Nephron progenitor cell (in vitro differentiated cells): ENCODE measurements at regions not wholly inside any gene's neighbourhood (a gene's known extent, or its start where the extent isn't known, plus 50 kb on each side); places are given as distances from the start of the nearest gene placed in this dataset.

Experiments used
- DNase-seq: peaks from one replicate; pipeline ENCODE4 v3.0.0; 2021
- H3K27ac Mint-ChIP-seq: 2 replicates; pipeline ENCODE4 v1.8.0; 2021; ENCODE audit warnings: mild to moderate bottlenecking, moderate library complexity, mixed read lengths
- H3K27me3 Mint-ChIP-seq: 2 replicates; pipeline ENCODE4 v1.8.0; 2021; ENCODE audit warnings: mild to moderate bottlenecking, low read depth, mixed read lengths; ENCODE audit not compliant: poor library complexity
- H3K36me3 Mint-ChIP-seq: 2 replicates; pipeline ENCODE4 v1.8.0; 2021; ENCODE audit warnings: low read depth, mixed read lengths
- H3K4me1 Mint-ChIP-seq: 2 replicates; pipeline ENCODE4 v1.8.0; 2021; ENCODE audit warnings: mixed read lengths
- H3K4me3 Mint-ChIP-seq: 2 replicates; pipeline ENCODE4 v1.8.0; 2021; ENCODE audit warnings: mild to moderate bottlenecking, moderate library complexity, mixed read lengths
- H3K9me3 Mint-ChIP-seq: 2 replicates; pipeline ENCODE4 v1.8.0; 2021; ENCODE audit warnings: mild to moderate bottlenecking, moderate library complexity, mixed read lengths
- CTCF ChIP-seq: fragments of 200-600 bp; sonication (generic); IDR thresholded peaks from 2 replicates; pipeline ENCODE4 v1.5.0; 2021; ENCODE audit warnings: antibody characterized with exemption

DNA sequence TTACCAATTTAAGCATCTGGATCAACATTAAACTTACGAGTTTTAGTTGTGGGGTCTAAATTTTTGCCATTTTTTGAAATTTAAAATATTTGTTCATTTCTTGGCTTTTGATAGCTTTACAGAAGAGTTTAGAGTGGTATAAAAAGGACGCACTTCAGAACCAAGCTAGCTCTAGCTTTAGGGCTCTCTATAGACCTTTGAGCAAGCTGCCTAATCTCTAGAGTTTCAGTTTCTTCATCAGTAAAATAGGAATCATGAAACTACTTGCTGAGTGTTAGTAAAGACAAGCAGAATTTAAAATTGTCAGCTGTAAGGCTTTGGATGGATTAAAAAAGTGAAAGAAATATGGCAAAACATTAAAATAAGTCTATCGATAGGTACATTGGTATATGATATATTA is 266.5 kb downstream of the IPMK start:
- Mint-ChIP-seq H3K27ac (no peak overlapping the region), H3K9me3 (no peaks in the 10 kb centered on the region), H3K27me3 (no peaks in the 10 kb centered on the region), H3K36me3 (no peaks in the 10 kb centered on the region), H3K4me1 (no peaks in the 10 kb centered on the region), H3K4me3 (no peak overlapping the region)
- no peak for DNase-seq
- no peak for TF ChIP-seq CTCF

- H3K4me3 Mint-ChIP-seq: no peak overlapping the region
- H3K27ac Mint-ChIP-seq: no peak overlapping the region
- H3K9me3 Mint-ChIP-seq: no peaks in the 10 kb centered on the region
- no peaks in the 10 kb centered on the region for H3K4me1 Mint-ChIP-seq
- no peak for DNase-seq
- no peak for TF ChIP-seq CTCF
- H3K36me3 Mint-ChIP-seq: no peaks in the 10 kb centered on the region
- no peaks in the 10 kb centered on the region for H3K27me3 Mint-ChIP-seq
Observed at GRCh38 chr10:57996536-57996935, 271.2 kb downstream of the IPMK start.

- Mint-ChIP-seq H3K36me3 (no peaks in the 10 kb centered on the region), H3K9me3 (no peaks in the 10 kb centered on the region), H3K4me3 (no peak overlapping the region), H3K27me3 (no peaks in the 10 kb centered on the region), H3K27ac (no peak overlapping the region), H3K4me1 (no peaks in the 10 kb centered on the region)
- no peak for TF ChIP-seq CTCF
- DNase-seq: no peak
Observed at GRCh38 chr10:57993302-57993701, 274.4 kb downstream of the IPMK start.

GRCh38 chr10:57992321-57993077 is 275.2 kb downstream of the IPMK start:
- Mint-ChIP-seq H3K4me1 (no peaks in the 10 kb centered on the region), H3K4me3 (no peak overlapping the region), H3K27me3 (no peaks in the 10 kb centered on the region), H3K27ac (no peak overlapping the region), H3K9me3 (no peaks in the 10 kb centered on the region), H3K36me3 (no peaks in the 10 kb centered on the region)
- TF ChIP-seq CTCF: no peak
- no peak for DNase-seq

DNA sequence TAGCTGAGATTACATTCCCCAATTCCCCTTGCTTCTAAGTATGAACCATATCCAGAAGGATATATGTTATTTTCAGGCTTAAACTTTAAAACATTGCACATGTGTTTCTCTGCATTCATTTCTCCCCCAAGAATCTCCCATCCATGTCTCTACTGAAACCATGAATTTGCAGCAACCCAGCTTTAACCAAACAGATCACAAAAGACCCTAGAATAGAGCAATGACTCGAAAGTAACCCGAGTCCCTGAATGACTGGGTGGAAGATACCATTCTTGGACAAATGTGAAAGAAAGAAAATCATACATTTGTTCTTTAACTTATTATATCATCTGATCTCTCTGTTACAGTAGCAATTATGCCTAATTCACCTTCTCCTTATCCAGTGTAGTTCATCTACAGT is 278.7 kb downstream of the IPMK start:
- Mint-ChIP-seq H3K4me1 (no peaks in the 10 kb centered on the region), H3K4me3 (no peak overlapping the region), H3K9me3 (no peaks in the 10 kb centered on the region), H3K36me3 (no peaks in the 10 kb centered on the region), H3K27me3 (no peaks in the 10 kb centered on the region), H3K27ac (no peak overlapping the region)
- no peak for TF ChIP-seq CTCF
- DNase-seq: no peak

GRCh38 chr10:57987055-57987721 is 280.5 kb downstream of the IPMK start:
- DNase-seq: no peak
- Mint-ChIP-seq H3K4me3 (no peak overlapping the region), H3K27me3 (no peaks in the 10 kb centered on the region), H3K4me1 (no peaks in the 10 kb centered on the region), H3K27ac (no peak overlapping the region), H3K36me3 (no peaks in the 10 kb centered on the region), H3K9me3 (no peaks in the 10 kb centered on the region)
- TF ChIP-seq CTCF: no peak
